ENCODE measurements at regions not wholly inside any gene's neighbourhood (a gene's known extent, or its start where the extent isn't known, plus 50 kb on each side); places are given as distances from the start of the nearest gene placed in this dataset.

GRCh38 chr7:54687462-54688212 is 71.4 kb downstream of the SEC61G start:
- TF ChIP-seq CTCF (IDR thresholded peaks at IDR 0.05) (no peak), POLR2A (IDR thresholded peaks at IDR 0.05) (no peak)
